ENCODE measurements at regions not wholly inside any gene's neighbourhood (a gene's known extent, or its start where the extent isn't known, plus 50 kb on each side); places are given as distances from the start of the nearest gene placed in this dataset.

DNA sequence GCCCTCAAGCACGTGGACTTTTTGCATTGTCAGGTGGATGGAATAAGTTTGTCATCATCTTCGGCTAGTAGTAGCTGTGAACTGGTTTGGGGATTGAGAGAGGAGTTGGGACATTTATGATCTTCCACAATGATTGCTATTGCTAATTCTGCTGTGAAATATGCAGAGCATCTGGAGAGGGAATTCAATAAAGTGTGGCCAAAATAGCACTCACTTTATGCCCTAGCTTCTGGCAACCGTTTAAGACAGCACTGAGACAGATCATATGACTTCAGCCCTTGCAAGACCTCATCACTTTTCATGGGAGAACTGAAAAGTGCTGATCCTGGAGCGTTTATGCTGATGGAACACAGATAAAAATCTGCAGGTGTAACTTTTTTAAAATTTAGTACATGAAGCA, 360.8 kb downstream of the GPATCH2 start:
- no peaks in the 10 kb centered on the region for H3K27me3 Mint-ChIP-seq
- H3K36me3 Mint-ChIP-seq (ENCODE audit: low read depth), result no peaks in the 10 kb centered on the region
- H3K4me1 Mint-ChIP-seq (ENCODE audit: low read depth), result no peaks in the 10 kb centered on the region
- no peak overlapping the region for H3K27ac Mint-ChIP-seq
- H3K4me3 Mint-ChIP-seq, result no peak overlapping the region
- H3K9me3 Mint-ChIP-seq, result peaks cover 3% of the 10 kb centered on the region

DNA sequence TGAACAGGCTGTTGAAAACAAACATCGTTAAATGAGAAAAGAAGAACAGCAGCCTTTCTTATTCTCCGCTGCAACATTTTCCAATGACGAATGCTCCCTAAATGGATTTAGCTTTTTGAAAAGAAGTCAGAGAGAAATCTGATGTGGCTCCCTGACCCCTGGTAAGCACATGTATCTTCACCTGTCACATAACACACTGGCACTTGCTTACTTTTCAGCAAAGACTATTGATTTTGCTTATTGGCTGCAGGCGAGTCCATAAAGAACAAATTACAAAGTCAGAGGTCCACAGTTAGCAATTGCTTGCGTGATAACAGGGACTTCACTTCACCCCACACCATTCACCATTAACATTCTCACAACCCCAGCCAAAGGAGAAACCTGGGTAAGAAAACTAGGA, 362.8 kb downstream of the GPATCH2 start:
- Mint-ChIP-seq H3K27ac (no peak overlapping the region), H3K27me3 (no peaks in the 10 kb centered on the region), H3K4me3 (no peak overlapping the region), H3K4me1 (ENCODE audit: low read depth) (no peaks in the 10 kb centered on the region), H3K9me3 (peaks cover 3% of the 10 kb centered on the region), H3K36me3 (ENCODE audit: low read depth) (no peaks in the 10 kb centered on the region)

- Mint-ChIP-seq H3K27me3 (no peaks in the 10 kb centered on the region), H3K9me3 (peaks cover 6% of the 10 kb centered on the region), H3K27ac (no peak overlapping the region), H3K4me3 (no peak overlapping the region), H3K36me3 (ENCODE audit: low read depth) (no peaks in the 10 kb centered on the region), H3K4me1 (ENCODE audit: low read depth) (no peaks in the 10 kb centered on the region)
These were observed 369.3 kb downstream of the GPATCH2 start for GRCh38 chr1:217261636-217262035.

- Mint-ChIP-seq H3K27me3 (no peaks in the 10 kb centered on the region), H3K27ac (no peak overlapping the region), H3K4me3 (no peak overlapping the region), H3K9me3 (peaks cover 6% of the 10 kb centered on the region), H3K4me1 (ENCODE audit: low read depth) (no peaks in the 10 kb centered on the region), H3K36me3 (ENCODE audit: low read depth) (no peaks in the 10 kb centered on the region)
These were observed 370.2 kb downstream of the GPATCH2 start for GRCh38 chr1:217260676-217261075.

DNA sequence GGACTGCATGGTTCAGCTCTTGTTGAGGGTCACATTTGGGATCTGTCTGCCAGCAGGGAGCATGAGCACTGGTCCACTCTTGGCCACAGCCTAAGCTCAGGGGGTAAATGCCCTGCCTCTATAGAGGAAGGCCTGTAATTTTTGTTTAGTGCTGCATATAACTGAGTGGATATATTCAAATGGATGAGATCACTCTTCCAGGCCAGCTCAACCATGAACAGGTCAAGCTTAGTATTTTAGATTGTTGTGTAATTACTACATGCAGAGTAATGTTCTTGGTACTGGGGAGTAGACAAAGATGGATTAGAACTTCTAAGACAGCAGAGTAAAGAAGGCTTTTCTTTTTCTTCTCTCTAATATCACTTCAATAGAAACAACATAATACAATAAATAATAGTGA, 376.9 kb downstream of the GPATCH2 start:
- Mint-ChIP-seq H3K4me1 (ENCODE audit: low read depth) (no peaks in the 10 kb centered on the region), H3K36me3 (ENCODE audit: low read depth) (no peaks in the 10 kb centered on the region), H3K9me3 (no peaks in the 10 kb centered on the region), H3K27me3 (no peaks in the 10 kb centered on the region), H3K4me3 (no peak overlapping the region), H3K27ac (no peak overlapping the region)

DNA sequence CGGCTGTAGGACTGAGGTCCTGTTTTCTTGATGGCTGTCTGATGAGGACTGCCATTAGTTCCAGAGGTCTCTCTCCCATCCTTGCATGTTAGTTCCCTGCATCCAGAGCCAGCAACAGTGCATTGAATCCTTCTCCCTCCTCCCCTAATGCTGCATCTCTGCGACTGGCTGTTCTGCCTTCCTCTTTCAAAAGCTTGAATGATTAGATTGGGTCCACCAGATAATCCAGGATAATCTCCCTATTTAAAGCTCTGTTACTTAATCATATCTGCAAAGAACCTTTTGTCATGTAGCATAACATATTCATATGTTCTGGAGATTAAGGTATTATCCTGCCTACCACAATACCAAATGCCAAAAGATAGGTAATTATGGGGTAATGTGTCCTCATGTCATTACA, 377.5 kb downstream of the GPATCH2 start:
- H3K4me1 Mint-ChIP-seq (ENCODE audit: low read depth), result no peaks in the 10 kb centered on the region
- no peak overlapping the region for H3K27ac Mint-ChIP-seq
- no peaks in the 10 kb centered on the region for H3K36me3 Mint-ChIP-seq (ENCODE audit: low read depth)
- no peak overlapping the region for H3K4me3 Mint-ChIP-seq
- H3K27me3 Mint-ChIP-seq, result no peaks in the 10 kb centered on the region
- H3K9me3 Mint-ChIP-seq, result no peaks in the 10 kb centered on the region

DNA sequence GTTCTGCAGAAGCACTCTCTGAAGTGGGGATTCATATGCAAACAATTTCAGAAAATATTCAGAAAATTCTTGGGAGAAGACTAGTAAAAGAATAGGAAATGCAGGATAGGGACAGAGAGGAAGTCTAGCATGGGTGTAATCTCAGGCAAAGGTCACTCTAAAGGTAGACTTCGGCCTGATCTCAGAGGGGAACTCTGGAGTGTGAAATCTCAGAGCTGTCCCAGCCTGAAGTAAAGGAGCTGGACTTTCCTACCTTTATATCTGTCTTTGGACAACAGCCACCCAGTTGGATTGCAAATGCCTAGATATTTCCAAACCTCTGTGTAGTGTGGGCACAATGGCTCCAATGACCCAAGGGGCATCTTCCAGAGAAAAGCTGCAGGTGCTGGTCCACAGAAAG, 379.8 kb downstream of the GPATCH2 start:
- H3K4me3 Mint-ChIP-seq, result no peak overlapping the region
- H3K27me3 Mint-ChIP-seq, result no peaks in the 10 kb centered on the region
- H3K36me3 Mint-ChIP-seq (ENCODE audit: low read depth), result no peaks in the 10 kb centered on the region
- no peaks in the 10 kb centered on the region for H3K4me1 Mint-ChIP-seq (ENCODE audit: low read depth)
- H3K27ac Mint-ChIP-seq, result no peak overlapping the region
- H3K9me3 Mint-ChIP-seq, result no peaks in the 10 kb centered on the region

DNA sequence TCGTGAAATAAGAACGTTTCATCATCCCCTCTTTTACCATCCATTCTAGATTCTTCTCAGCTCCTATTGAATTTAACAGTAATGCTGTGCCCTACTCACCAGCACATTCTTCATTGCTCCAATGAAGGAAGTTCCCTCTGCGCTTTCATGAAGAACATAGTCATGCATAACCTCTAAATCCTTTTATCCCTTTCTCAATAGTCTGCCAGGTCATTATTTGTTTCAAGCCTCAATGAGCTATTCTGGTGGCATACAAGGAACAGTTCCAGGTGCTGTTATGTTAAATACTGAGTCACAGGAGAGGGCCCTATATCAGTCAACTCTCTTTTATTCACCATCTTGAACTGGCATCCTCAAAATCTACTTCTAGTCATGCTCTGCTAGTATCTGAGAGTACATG, 381.0 kb downstream of the GPATCH2 start:
- H3K27me3 Mint-ChIP-seq, result no peaks in the 10 kb centered on the region
- H3K27ac Mint-ChIP-seq, result no peak overlapping the region
- no peak overlapping the region for H3K4me3 Mint-ChIP-seq
- H3K36me3 Mint-ChIP-seq (ENCODE audit: low read depth), result no peaks in the 10 kb centered on the region
- H3K4me1 Mint-ChIP-seq (ENCODE audit: low read depth), result no peaks in the 10 kb centered on the region
- H3K9me3 Mint-ChIP-seq, result no peaks in the 10 kb centered on the region

- H3K4me1 Mint-ChIP-seq (ENCODE audit: low read depth), result no peaks in the 10 kb centered on the region
- H3K27me3 Mint-ChIP-seq, result no peaks in the 10 kb centered on the region
- H3K27ac Mint-ChIP-seq, result no peak overlapping the region
- H3K36me3 Mint-ChIP-seq (ENCODE audit: low read depth), result no peaks in the 10 kb centered on the region
- H3K9me3 Mint-ChIP-seq, result no peaks in the 10 kb centered on the region
- H3K4me3 Mint-ChIP-seq, result no peak overlapping the region
These were observed 385.9 kb downstream of the GPATCH2 start for GRCh38 chr1:217244971-217245370.

- Mint-ChIP-seq H3K36me3 (ENCODE audit: low read depth) (no peaks in the 10 kb centered on the region), H3K4me1 (ENCODE audit: low read depth) (no peaks in the 10 kb centered on the region), H3K9me3 (no peaks in the 10 kb centered on the region), H3K27me3 (no peaks in the 10 kb centered on the region), H3K4me3 (no peak overlapping the region), H3K27ac (no peak overlapping the region)
These were observed 390.2 kb downstream of the GPATCH2 start for GRCh38 chr1:217240656-217241055.

- Mint-ChIP-seq H3K9me3 (no peaks in the 10 kb centered on the region), H3K4me1 (ENCODE audit: low read depth) (no peaks in the 10 kb centered on the region), H3K27me3 (no peaks in the 10 kb centered on the region), H3K4me3 (no peak overlapping the region), H3K27ac (no peak overlapping the region), H3K36me3 (ENCODE audit: low read depth) (no peaks in the 10 kb centered on the region)
These were observed 391.9 kb downstream of the GPATCH2 start for GRCh38 chr1:217238945-217239344.

- Mint-ChIP-seq H3K9me3 (peaks cover 5% of the 10 kb centered on the region), H3K4me1 (ENCODE audit: low read depth) (no peaks in the 10 kb centered on the region), H3K27me3 (no peaks in the 10 kb centered on the region), H3K27ac (no peak overlapping the region), H3K4me3 (no peak overlapping the region), H3K36me3 (ENCODE audit: low read depth) (no peaks in the 10 kb centered on the region)
These were observed 400.5 kb downstream of the GPATCH2 start for GRCh38 chr1:217230412-217230811.

DNA sequence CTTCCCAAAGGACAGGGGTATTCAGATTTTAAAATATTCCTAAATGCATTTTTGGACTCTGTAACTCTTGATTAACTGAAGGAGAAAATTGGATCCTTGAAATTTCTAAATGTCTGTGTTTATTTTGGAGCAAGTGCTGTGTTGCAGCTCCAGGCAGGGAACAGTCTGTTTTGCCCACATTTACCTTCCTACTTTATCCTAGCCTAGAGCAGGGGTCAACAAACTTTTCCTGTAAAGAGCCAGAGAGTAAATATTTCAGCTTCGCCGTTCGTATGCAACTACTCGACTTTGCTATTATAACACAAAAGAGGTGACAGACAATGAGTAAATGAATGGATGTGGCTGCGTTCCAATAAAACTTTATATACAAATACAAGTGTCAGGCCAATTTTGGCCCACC, 402.2 kb downstream of the GPATCH2 start:
- no peaks in the 10 kb centered on the region for H3K4me1 Mint-ChIP-seq (ENCODE audit: low read depth)
- H3K9me3 Mint-ChIP-seq, result peaks cover 5% of the 10 kb centered on the region
- H3K4me3 Mint-ChIP-seq, result no peak overlapping the region
- H3K36me3 Mint-ChIP-seq (ENCODE audit: low read depth), result no peaks in the 10 kb centered on the region
- H3K27me3 Mint-ChIP-seq, result no peaks in the 10 kb centered on the region
- H3K27ac Mint-ChIP-seq, result no peak overlapping the region

DNA sequence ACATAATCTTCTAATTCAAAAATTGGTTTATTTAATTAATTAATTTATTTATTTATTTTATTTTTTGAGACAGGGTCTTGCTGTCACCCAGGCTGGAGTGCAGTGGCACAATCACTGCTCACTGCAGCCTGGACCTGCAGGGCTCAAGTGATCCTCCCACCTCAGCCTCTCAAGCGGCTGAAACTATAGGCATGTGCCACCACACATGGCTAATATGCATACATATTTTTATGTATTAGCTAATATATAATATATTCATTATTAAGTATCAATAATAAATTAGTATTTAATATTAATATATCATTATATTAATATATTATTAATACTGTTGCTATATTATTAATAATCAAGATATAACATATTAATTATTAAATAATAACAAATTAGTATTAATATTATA, 406.7 kb downstream of the GPATCH2 start:
- no peak overlapping the region for H3K4me3 Mint-ChIP-seq
- no peaks in the 10 kb centered on the region for H3K9me3 Mint-ChIP-seq
- H3K36me3 Mint-ChIP-seq (ENCODE audit: low read depth), result no peaks in the 10 kb centered on the region
- H3K4me1 Mint-ChIP-seq (ENCODE audit: low read depth), result no peaks in the 10 kb centered on the region
- no peak overlapping the region for H3K27ac Mint-ChIP-seq
- no peaks in the 10 kb centered on the region for H3K27me3 Mint-ChIP-seq

DNA sequence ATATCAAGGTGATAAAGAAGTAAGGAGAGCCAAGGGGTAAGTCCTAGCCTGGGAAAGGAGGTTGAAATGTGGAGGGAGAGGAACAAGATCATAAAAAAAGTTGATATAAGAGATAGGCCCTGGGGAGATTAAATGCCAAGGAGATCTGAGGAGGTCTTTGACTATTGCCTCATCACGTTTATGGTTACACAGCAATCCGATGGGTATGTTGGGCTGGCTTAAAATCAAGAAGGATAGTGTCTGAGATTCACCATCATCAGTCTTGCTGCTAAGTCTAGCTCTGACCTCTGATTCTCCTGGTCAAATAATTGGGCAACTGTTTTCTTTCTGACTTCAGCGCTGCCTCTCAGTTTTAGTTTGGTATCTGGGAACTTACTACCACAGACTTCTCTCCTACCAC, 416.3 kb downstream of the GPATCH2 start:
- H3K27me3 Mint-ChIP-seq, result no peaks in the 10 kb centered on the region
- no peaks in the 10 kb centered on the region for H3K9me3 Mint-ChIP-seq

GRCh38 chr1:217211486-217211885, 419.4 kb downstream of the GPATCH2 start:
- H3K27ac Mint-ChIP-seq, result no peak overlapping the region

More for the DNA sequence above, 416.3 kb downstream of the GPATCH2 start:
- Mint-ChIP-seq H3K4me3 (no peak overlapping the region), H3K4me1 (ENCODE audit: low read depth) (no peaks in the 10 kb centered on the region), H3K27ac (no peak overlapping the region), H3K36me3 (ENCODE audit: low read depth) (no peaks in the 10 kb centered on the region)

DNA sequence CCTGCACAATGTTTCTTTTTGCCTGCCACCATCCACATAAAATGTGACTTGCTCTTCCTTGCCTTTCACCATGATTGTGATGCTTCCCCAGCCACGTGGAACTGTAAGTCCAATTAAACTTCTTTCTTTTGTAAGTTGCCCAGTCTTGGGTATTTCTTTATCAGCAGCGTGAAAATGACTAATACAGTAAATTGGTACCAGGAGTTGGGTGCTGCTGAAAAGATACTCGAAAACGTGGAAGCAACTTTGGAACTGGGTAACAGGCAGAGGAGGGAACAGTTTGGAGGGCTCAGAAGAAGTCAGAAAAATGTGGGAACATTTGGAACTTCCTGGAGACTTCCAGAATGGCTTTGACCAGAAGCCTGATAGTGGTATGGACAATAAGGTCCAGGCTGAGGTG, 425.3 kb downstream of the GPATCH2 start:
- H3K9me3 Mint-ChIP-seq, result peaks cover 13% of the 10 kb centered on the region
- no peaks in the 10 kb centered on the region for H3K27me3 Mint-ChIP-seq

More at GRCh38 chr1:217211486-217211885, 419.4 kb downstream of the GPATCH2 start:
- H3K27me3 Mint-ChIP-seq, result no peaks in the 10 kb centered on the region
- no peaks in the 10 kb centered on the region for H3K9me3 Mint-ChIP-seq
- H3K4me3 Mint-ChIP-seq, result no peak overlapping the region
- no peaks in the 10 kb centered on the region for H3K4me1 Mint-ChIP-seq (ENCODE audit: low read depth)
- H3K36me3 Mint-ChIP-seq (ENCODE audit: low read depth), result no peaks in the 10 kb centered on the region

More for the DNA sequence above, 425.3 kb downstream of the GPATCH2 start:
- Mint-ChIP-seq H3K27ac (no peak overlapping the region), H3K4me3 (no peak overlapping the region), H3K4me1 (ENCODE audit: low read depth) (no peaks in the 10 kb centered on the region), H3K36me3 (ENCODE audit: low read depth) (no peaks in the 10 kb centered on the region)

Measured in stimulated activated naive CD8-positive, alpha-beta T cell treated with anti-CD3 and anti-CD28 coated beads, Interleukin-15, Interleukin-2, amounts not matched to agents 100 ng/mL and 50 ng/mL, for 24 hours (primary cell).